GM18508 (cell line): ENCODE measurements at regions not wholly inside any gene's neighbourhood (a gene's known extent, or its start where the extent isn't known, plus 50 kb on each side); places are given as distances from the start of the nearest gene placed in this dataset.

Experiments used
- ATAC-seq: cut with Tn5 transposase; IDR thresholded peaks from one replicate; pipeline ENCODE4 v1.9.1; 2021; ENCODE audit warnings: moderate number of reproducible peaks; ENCODE audit not compliant: insufficient read depth, unreplicated experiment

- no peak for ATAC-seq
These were observed 452.3 kb downstream of the PLA2G4A start for GRCh38 chr1:187281085-187281484.

GRCh38 chr1:187283984-187284383 is 455.2 kb downstream of the PLA2G4A start:
- no peak for ATAC-seq

- ATAC-seq: no peak
These were observed 465.9 kb downstream of the PLA2G4A start for GRCh38 chr1:187294421-187295201.

- no peak for ATAC-seq
These were observed 471.3 kb downstream of the PLA2G4A start for GRCh38 chr1:187300081-187300480.

GRCh38 chr1:187306710-187307415 is 478.1 kb downstream of the PLA2G4A start:
- ATAC-seq: no peak

GRCh38 chr1:187310038-187310631 is 481.4 kb downstream of the PLA2G4A start:
- ATAC-seq: no peak

- no peak for ATAC-seq
These were observed 484.4 kb downstream of the PLA2G4A start for GRCh38 chr1:187313115-187313514.

- ATAC-seq: no peak
These were observed 497.8 kb downstream of the PLA2G4A start for GRCh38 chr1:187326557-187326956.

- ATAC-seq: no peak
These were observed 507.9 kb downstream of the PLA2G4A start for GRCh38 chr1:187336441-187337168.

- ATAC-seq: no peak
These were observed 510.1 kb downstream of the PLA2G4A start for GRCh38 chr1:187338762-187339412.

GRCh38 chr1:187342495-187342894 is 513.7 kb downstream of the PLA2G4A start:
- no peak for ATAC-seq

- no peak for ATAC-seq
These were observed 545.3 kb downstream of the PLA2G4A start for GRCh38 chr1:187374082-187374481.

- ATAC-seq: no peak
These were observed 546.0 kb downstream of the PLA2G4A start for GRCh38 chr1:187374742-187375141.

GRCh38 chr1:187383366-187383765 is 554.6 kb downstream of the PLA2G4A start:
- ATAC-seq: no peak

- no peak for ATAC-seq
These were observed 555.8 kb downstream of the PLA2G4A start for GRCh38 chr1:187384504-187384903.

GRCh38 chr1:187390215-187390818 is 561.6 kb downstream of the PLA2G4A start:
- no peak for ATAC-seq

GRCh38 chr1:187396226-187396625 is 567.5 kb downstream of the PLA2G4A start:
- no peak for ATAC-seq

- ATAC-seq: no peak
These were observed 568.4 kb downstream of the PLA2G4A start for GRCh38 chr1:187396929-187397796.
